GM18907 (cell line): ENCODE measurements at regions not wholly inside any gene's neighbourhood (a gene's known extent, or its start where the extent isn't known, plus 50 kb on each side); places are given as distances from the start of the nearest gene placed in this dataset.

Experiments
- ATAC-seq: cut with Tn5 transposase; IDR thresholded peaks from one replicate; pipeline ENCODE4 v1.9.1; 2021; ENCODE audit warnings: mild to moderate bottlenecking, moderate library complexity; ENCODE audit not compliant: unreplicated experiment

- no peak for ATAC-seq
Observed at GRCh38 chr7:136551618-136552017, 316.8 kb upstream of the CHRM2 start.

GRCh38 chr7:136549756-136550155 is 318.7 kb upstream of the CHRM2 start:
- ATAC-seq, result no peak

- no peak for ATAC-seq
Observed at GRCh38 chr7:136533732-136534131, 334.7 kb upstream of the CHRM2 start.

GRCh38 chr7:136530831-136531230 is 337.6 kb upstream of the CHRM2 start:
- ATAC-seq, result no peak

- ATAC-seq, result no peak
Observed at GRCh38 chr7:136528329-136528728, 340.1 kb upstream of the CHRM2 start.

GRCh38 chr7:136527554-136527953 is 340.9 kb upstream of the CHRM2 start:
- ATAC-seq, result no peak

GRCh38 chr7:136526408-136527105 is 341.9 kb upstream of the CHRM2 start:
- no peak for ATAC-seq

GRCh38 chr7:136523571-136523970 is 344.9 kb upstream of the CHRM2 start:
- ATAC-seq, result no peak

GRCh38 chr7:136517971-136518370 is 350.5 kb upstream of the CHRM2 start:
- ATAC-seq, result no peak

- ATAC-seq, result no peak
Observed at GRCh38 chr7:136514776-136515175, 353.7 kb upstream of the CHRM2 start.

GRCh38 chr7:136513744-136514143 is 354.7 kb upstream of the CHRM2 start:
- no peak for ATAC-seq

GRCh38 chr7:136509466-136509865 is 359.0 kb upstream of the CHRM2 start:
- ATAC-seq, result no peak

- no peak for ATAC-seq
Observed at GRCh38 chr7:136502162-136502561, 366.3 kb upstream of the CHRM2 start.

GRCh38 chr7:136501151-136501550 is 367.3 kb upstream of the CHRM2 start:
- ATAC-seq, result no peak

- no peak for ATAC-seq
Observed at GRCh38 chr7:136496551-136496950, 371.9 kb upstream of the CHRM2 start.

- ATAC-seq, result no peak
Observed at GRCh38 chr7:136495081-136495480, 373.4 kb upstream of the CHRM2 start.

- no peak for ATAC-seq
Observed at GRCh38 chr7:136492366-136492765, 376.1 kb upstream of the CHRM2 start.

- ATAC-seq, result no peak
Observed at GRCh38 chr7:136489808-136490207, 378.6 kb upstream of the CHRM2 start.

- ATAC-seq, result no peak
Observed at GRCh38 chr7:136480901-136481300, 387.6 kb upstream of the CHRM2 start.

- no peak for ATAC-seq
Observed at GRCh38 chr7:136479922-136480321, 388.5 kb upstream of the CHRM2 start.

GRCh38 chr7:136470179-136470578 is 398.3 kb upstream of the CHRM2 start:
- no peak for ATAC-seq

GRCh38 chr7:136452949-136453348 is 415.5 kb upstream of the CHRM2 start:
- ATAC-seq, result no peak

GRCh38 chr7:136446751-136447150 is 421.7 kb upstream of the CHRM2 start:
- no peak for ATAC-seq
